ENCODE measurements at regions not wholly inside any gene's neighbourhood (a gene's known extent, or its start where the extent isn't known, plus 50 kb on each side); places are given as distances from the start of the nearest gene placed in this dataset.
"Not testable (repeated sequence)": the region's sequence is repeated elsewhere in the genome, so short reads cannot be mapped to it uniquely, and the experiment has no call there.

GRCh38 chr1:95518310-95518709 lies 284.3 kb downstream of the RWDD3 start:
- DNase-seq (ENCODE audit: low read depth in 2 of 2) = no peak

DNA sequence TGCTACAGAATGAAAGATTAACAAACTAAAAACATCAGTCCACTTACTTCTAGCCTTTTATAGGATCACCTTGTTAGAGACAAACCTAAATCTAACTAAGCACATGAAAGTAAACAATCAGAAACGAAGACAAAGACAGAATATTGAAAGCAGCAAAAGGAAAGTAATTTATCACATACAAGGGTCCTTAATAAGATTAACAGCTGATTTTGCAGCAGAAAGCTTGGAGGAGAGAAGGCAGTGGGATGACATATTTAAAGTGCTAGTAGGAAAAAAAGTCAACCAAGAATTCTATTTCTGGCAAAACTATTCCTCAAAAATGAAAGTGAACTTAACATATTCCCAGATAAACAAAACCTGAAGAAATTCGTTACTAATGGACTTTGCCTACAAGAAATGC lies 286.4 kb downstream of the RWDD3 start:
- DNase-seq (ENCODE audit: low read depth in 2 of 2) = no peak

DNA sequence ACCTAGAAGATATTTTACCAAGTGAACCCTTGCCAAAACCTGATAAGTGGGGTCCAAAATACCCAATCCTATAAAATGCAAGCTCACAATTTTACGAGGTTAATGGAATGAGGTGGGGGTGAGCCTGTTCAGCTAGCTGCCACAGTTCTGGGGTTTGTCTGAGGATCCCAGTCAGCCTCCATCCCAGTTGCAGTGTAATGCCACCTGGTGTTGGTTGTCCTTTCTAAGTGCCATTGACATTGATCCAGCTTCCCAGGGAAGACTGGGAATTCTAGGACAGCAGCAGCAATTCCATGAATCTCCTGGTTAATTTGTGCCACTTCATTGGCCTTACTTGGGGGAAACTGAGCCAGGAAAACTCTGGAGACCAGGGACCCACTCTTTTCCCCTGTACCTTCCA lies 298.3 kb downstream of the RWDD3 start:
- DNase-seq (ENCODE audit: low read depth in 2 of 2) = no peak

DNA sequence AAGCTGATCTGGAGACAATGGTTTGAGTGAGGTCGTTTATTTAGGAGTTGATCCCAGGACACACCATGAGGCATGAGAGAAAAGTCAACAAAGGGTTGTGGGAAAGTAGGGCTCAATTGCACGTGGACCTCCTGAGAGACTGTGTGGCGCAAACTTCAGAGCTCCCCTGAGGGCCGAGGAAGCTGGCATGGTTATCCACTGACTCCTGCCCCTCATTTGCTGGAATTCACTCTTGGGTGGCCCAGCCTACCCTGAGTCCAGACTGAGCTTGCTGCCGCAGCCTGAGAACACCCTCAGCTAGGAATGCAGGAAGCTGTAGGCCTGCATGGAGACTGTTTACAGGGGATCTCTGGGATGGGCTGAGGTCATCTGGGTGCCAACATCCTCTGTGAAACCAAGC lies 301.0 kb downstream of the RWDD3 start:
- no peak for DNase-seq (ENCODE audit: low read depth in 2 of 2)

DNA sequence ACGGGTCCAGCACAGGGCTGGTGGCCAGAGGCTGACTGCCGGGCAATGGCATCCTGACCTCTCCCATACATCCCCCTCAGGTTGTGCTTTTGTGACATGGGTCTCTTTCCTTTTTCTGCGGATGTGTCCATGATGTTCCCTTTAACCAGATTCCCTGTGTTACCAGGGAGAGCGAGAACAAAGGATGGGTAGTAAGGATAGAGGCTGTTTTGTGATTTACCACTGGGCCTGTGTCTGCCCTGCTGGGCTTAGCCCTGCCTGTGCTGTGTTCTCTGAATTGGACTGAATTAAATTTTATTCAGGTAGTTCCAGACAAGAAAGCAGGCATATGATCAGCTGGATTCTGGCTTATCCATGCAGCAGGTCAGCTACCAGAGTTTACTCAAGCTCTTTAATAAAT lies 301.6 kb downstream of the RWDD3 start:
- no peak for DNase-seq (ENCODE audit: low read depth in 2 of 2)

DNA sequence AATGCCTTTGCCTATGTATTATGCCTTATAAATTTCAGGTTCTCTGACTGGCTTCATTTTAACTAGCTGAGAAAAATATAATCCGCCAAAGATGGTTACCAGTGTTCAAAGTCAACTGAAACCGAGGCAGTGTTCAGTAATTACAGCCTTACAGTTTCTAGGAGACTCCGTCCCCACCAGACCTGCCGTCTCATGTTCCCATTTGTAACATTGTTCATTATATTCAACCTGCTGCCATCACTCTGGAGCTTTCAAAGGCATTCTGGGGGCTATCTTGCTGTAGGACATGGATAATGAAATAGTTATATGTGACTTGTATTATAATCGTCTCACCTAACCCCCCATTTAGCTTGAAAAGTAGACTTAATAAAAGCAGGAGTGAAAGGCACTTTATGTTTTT lies 302.5 kb downstream of the RWDD3 start:
- DNase-seq (ENCODE audit: low read depth in 2 of 2) = no peak

DNA sequence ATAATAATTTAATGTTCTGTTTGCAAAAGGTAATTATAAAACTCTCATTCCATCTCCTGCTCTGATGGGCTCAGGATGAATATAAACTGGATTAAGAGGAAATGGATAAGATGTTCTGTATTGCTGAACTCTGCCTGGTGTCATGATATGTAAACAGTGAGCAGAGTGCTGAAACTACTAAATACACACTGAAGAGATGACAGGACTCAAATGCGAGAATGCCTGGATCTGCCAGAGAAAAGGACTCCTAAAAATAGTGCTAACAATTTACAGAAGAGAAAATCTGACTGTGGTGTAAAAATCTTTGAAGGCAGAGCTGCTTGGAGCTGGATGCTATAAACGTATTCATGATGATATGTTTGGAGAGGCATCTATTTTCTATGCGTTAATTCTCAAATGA lies 303.2 kb downstream of the RWDD3 start:
- no peak for DNase-seq (ENCODE audit: low read depth in 2 of 2)

DNA sequence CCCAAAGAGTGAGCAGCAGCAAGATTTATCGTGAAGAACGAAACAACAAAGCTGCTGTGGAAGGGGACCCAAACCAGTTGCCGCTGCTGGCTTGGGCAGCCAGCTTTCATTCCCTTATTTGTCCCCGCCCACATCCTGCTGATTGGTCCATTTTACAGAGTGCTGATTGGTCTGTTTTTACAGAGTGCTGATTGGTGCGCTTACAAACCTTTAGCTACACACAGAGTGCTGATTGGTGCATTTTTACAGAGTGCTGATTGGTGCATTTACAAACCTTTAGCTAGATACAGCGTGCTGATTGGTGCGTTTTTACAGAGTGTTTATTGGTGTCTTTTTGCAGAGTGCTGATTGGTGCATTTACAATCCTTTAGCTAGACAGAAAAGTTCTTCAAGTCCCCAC lies 304.2 kb downstream of the RWDD3 start:
- not testable (repeated sequence) for DNase-seq (ENCODE audit: low read depth in 2 of 2)

GRCh38 chr1:95542936-95543335 lies 308.9 kb downstream of the RWDD3 start:
- DNase-seq (ENCODE audit: low read depth in 2 of 2) = no peak

- no peak for DNase-seq (ENCODE audit: low read depth in 2 of 2)
Observed at GRCh38 chr1:95547005-95547404, 313.0 kb downstream of the RWDD3 start.

DNA sequence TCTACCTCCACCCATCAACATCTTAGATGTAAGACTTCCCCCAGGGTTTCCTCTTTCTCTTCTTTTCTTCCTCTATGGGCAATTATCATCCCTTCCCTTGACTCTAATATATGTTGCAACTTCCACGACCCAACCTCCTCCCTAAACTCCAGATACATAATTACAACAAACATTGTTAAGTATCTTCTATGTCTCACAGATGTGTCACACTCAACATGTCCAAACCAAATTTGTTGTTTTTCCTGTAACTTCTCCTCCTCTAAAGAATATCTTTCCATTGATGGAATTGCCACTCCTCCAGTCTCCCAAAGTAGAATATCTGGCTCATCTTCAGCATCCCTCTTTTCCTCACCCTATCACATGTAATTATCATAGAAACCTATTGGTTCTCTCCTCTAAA lies 314.2 kb downstream of the RWDD3 start:
- DNase-seq (ENCODE audit: low read depth in 2 of 2) = no peak

- DNase-seq (ENCODE audit: low read depth in 2 of 2) = no peak
Observed at GRCh38 chr1:95551201-95551600, 317.2 kb downstream of the RWDD3 start.

- DNase-seq (ENCODE audit: low read depth in 2 of 2) = no peak
Observed at GRCh38 chr1:95553595-95553994, 319.6 kb downstream of the RWDD3 start.

GRCh38 chr1:95554408-95554807 lies 320.4 kb downstream of the RWDD3 start:
- no peak for DNase-seq (ENCODE audit: low read depth in 2 of 2)

DNA sequence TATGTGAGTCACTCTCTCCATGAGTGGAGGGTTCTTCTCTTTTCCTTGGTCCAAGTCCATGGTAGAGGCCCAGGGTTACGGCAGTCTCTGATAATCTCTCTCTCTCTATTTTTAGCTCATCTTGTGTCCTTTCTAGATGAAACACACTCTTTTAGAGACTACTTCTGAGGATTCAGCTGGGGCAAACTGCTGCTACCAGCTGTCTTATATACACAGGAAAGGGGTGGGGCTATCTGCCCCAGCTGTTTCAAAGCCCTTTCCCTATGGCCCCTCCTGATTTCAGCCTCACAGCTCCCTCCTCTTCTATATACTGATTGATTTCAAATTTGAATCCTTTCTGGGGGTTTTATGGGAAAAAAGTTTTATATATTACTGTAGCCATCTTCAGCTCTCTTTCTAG lies 324.8 kb downstream of the RWDD3 start:
- no peak for DNase-seq (ENCODE audit: low read depth in 2 of 2)

DNA sequence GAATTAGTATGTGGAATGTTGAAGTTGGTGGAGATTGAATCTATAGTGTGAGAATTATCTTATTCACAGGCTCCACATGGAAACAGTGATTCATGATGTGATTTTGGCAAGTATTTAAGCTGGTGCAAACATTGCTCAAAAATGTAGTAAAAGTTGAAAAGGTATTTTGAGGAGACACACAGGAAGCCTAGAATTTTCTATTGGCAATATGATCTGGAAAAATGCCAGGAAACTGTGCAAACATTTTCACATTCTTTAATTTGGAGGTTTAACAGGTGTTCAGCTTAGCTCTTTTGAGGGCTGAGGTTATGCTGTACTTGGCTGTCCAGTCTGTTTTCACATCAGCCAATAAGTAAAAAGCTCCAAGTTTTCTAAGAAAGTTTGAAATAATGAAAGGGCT lies 327.3 kb downstream of the RWDD3 start:
- no peak for DNase-seq (ENCODE audit: low read depth in 2 of 2)

- DNase-seq (ENCODE audit: low read depth in 2 of 2) = no peak
Observed at GRCh38 chr1:95562230-95562629, 328.2 kb downstream of the RWDD3 start.

- no peak for DNase-seq (ENCODE audit: low read depth in 2 of 2)
Observed at GRCh38 chr1:95572002-95572401, 338.0 kb downstream of the RWDD3 start.

GRCh38 chr1:95572962-95573361 lies 339.0 kb downstream of the RWDD3 start:
- no peak for DNase-seq (ENCODE audit: low read depth in 2 of 2)

- DNase-seq (ENCODE audit: low read depth in 2 of 2) = no peak
Observed at GRCh38 chr1:95575291-95575690, 341.3 kb downstream of the RWDD3 start.

- DNase-seq (ENCODE audit: low read depth in 2 of 2) = no peak
Observed at GRCh38 chr1:95578462-95578861, 344.5 kb downstream of the RWDD3 start.

- DNase-seq (ENCODE audit: low read depth in 2 of 2) = no peak
Observed at GRCh38 chr1:95582191-95582590, 348.2 kb downstream of the RWDD3 start.

- DNase-seq (ENCODE audit: low read depth in 2 of 2) = no peak
Observed at GRCh38 chr1:95582746-95583145, 348.7 kb downstream of the RWDD3 start.

DNA sequence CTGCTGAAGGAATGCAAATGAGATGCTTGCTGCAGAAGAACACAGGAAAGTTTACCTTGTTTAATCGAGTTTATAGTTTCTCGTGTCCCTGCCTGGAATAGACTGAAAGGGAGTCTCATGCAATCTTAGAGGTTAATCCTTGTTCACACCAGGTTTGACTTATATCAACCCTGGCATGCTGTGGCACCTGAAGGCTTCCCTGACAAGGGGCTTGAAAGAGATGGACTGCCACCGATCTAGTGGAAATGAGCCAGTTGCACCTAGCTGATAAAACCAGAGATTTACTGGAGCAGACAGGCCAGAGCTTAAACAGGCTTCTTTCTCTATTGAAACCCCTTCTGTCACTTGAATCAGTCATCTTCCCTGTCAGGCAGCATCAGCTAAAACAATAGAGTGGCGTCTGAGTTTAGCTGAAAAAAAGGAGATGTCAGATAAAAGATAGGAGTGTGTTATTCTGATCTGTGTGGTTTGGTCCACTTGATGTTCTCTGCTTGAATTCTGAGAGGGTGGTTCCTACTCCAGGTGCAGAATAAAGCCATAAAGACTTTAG lies 349.7 kb downstream of the RWDD3 start:
- DNase-seq (ENCODE audit: low read depth in 2 of 2) = no peak

DNA sequence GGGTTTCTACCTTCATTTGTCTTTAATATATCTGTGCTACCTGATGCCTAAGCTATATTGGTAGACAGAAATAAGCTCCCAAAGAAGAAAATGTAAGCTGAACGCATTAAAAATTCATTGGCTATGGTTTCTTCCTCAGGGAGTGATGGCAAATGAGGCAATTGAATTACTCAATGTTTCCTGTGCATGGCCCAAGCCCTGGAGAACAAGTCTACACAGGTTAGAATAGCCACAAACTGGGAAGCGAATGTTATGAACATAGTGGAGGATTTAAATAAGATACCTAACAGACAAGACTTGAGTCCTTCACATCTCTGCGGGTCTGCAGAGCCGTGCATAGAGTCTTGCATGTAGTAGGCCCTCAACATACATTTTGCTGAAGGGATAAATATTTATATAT lies 350.3 kb downstream of the RWDD3 start:
- DNase-seq (ENCODE audit: low read depth in 2 of 2) = no peak

Measured in stimulated activated CD4-positive, alpha-beta T cell treated with anti-CD3 and anti-CD28 coated beads, Interleukin-12 subunit alpha, Interleukin-12 subunit beta, amount 100 ng/mL, for 24 hours (primary cell).